PC-3 (cell line): ENCODE measurements at regions not wholly inside any gene's neighbourhood (a gene's known extent, or its start where the extent isn't known, plus 50 kb on each side); places are given as distances from the start of the nearest gene placed in this dataset.

ENCODE experiments used
- ATAC-seq: fragments of 200-7000 bp; cut with Tn5 transposase; 2 replicates; pipeline ENCODE4 v1.9.1; 2020; ENCODE audit warnings: mild to moderate bottlenecking, moderate library complexity
- BruUV-seq: library from RNA; stranded (reverse); fragments of 400-500 nt; replicated peaks from 2 replicates; lab custom pipeline; 2021; lab: Mats Ljungman, UMichigan
- CTCF ChIA-PET: fragments of 300-600 bp; sonication (Branson Sonifier 250); formaldehyde crosslinking; loops from one replicate; lab custom pipeline; 2022; ENCODE audit warnings: antibody characterized with exemption; lab: Charles Lee
- POLR2A ChIA-PET: fragments of 300-600 bp; sonication (Branson Sonifier 250); formaldehyde crosslinking; loops from one replicate; lab custom pipeline; 2022; ENCODE audit warnings: antibody characterized with exemption; ENCODE audit not compliant: unreplicated experiment; lab: Charles Lee
- DNase-seq: peaks from one replicate; pipeline ENCODE4 v3.0.0-alpha.2; 2015
- H2AFZ ChIP-seq: fragments of 300-600 bp; sonication (generic); 2 replicates; pipeline ENCODE4 v1.6.0; 2016; ENCODE audit warnings: antibody characterized with exemption, low read length
- H3F3A ChIP-seq: fragments of 300-600 bp; sonication (generic); one replicate; pipeline ENCODE4 v1.6.0; 2017; ENCODE audit warnings: antibody characterized with exemption, low read length, control low read depth, mild to moderate bottlenecking; ENCODE audit not compliant: unreplicated experiment
- H3K27ac ChIP-seq: fragments of 300-600 bp; sonication (generic); 2 replicates; pipeline ENCODE4 v1.5.1; 2016; ENCODE audit warnings: mild to moderate bottlenecking, low read length
- H3K27me3 ChIP-seq: fragments of 300-600 bp; sonication (generic); 2 replicates; pipeline ENCODE4 v1.6.1; 2016; ENCODE audit warnings: low read length, mixed read lengths
- H3K36me3 ChIP-seq: fragments of 300-600 bp; sonication (generic); 2 replicates; pipeline ENCODE4 v1.6.1; 2016; ENCODE audit warnings: low read depth, mixed run types, low read length, mixed read lengths
- H3K4me1 ChIP-seq: fragments of 300-600 bp; sonication (generic); 2 replicates; pipeline ENCODE4 v1.5.1; 2016; ENCODE audit warnings: low read length; ENCODE audit not compliant: insufficient read depth
- H3K4me2 ChIP-seq: fragments of 300-600 bp; sonication (generic); 2 replicates; pipeline ENCODE4 v1.6.0; 2016; ENCODE audit warnings: low read length
- H3K4me3 ChIP-seq: fragments of 300-600 bp; sonication (generic); 2 replicates; pipeline ENCODE4 v1.5.1; 2016; ENCODE audit warnings: mild to moderate bottlenecking, low read length, mixed read lengths
- H3K79me2 ChIP-seq: fragments of 300-600 bp; sonication (generic); 2 replicates; pipeline ENCODE4 v1.6.1; 2017; ENCODE audit warnings: low read length, mixed read lengths
- H3K9ac ChIP-seq: fragments of 300-600 bp; sonication (generic); 2 replicates; pipeline ENCODE4 v1.6.0; 2016; ENCODE audit warnings: mild to moderate bottlenecking, low read length
- H3K9me2 ChIP-seq: fragments of 300-600 bp; sonication (generic); replicated peaks from 2 replicates; pipeline ENCODE4 v1.6.1; 2016; ENCODE audit warnings: mixed run types, low read length, mixed read lengths
- H3K9me3 ChIP-seq: fragments of 300-600 bp; sonication (generic); 2 replicates; pipeline ENCODE4 v1.6.1; 2016; ENCODE audit warnings: low read length, mixed read lengths
- H4K20me1 ChIP-seq: fragments of 300-600 bp; sonication (generic); 2 replicates; pipeline ENCODE4 v1.6.1; 2016; ENCODE audit warnings: low read length, mixed read lengths
- CTCF ChIP-seq: fragments of 300-600 bp; sonication (generic); conservative IDR thresholded peaks from 2 replicates; pipeline ENCODE4 v1.5.1; 2017; ENCODE audit warnings: antibody characterized with exemption, low read depth, mild to moderate bottlenecking, low read length
- EZH2 ChIP-seq: fragments of 300-600 bp; sonication (generic); IDR thresholded peaks from one replicate; pipeline ENCODE4 v1.6.1; 2017; ENCODE audit warnings: antibody characterized with exemption, mild to moderate bottlenecking, low read length; ENCODE audit not compliant: unreplicated experiment
- EZH2phosphoT487 ChIP-seq: fragments of 300-600 bp; sonication (generic); IDR thresholded peaks from 2 replicates; pipeline ENCODE4 v1.6.1; 2018; ENCODE audit warnings: mild to moderate bottlenecking, antibody characterized with exemption, low read length, borderline replicate concordance
- intact Hi-C: fragments of 100-400 bp; cut with micrococcal nuclease; formaldehyde crosslinking; loops from 2 replicates; pipeline ENCODE4 v1.9.0; 2023

- H2AFZ ChIP-seq: peak overlapping the region; percentile 1; the same call in 1 of the 2 replicates
- no peak overlapping the region for H3K4me3 ChIP-seq
- TF ChIP-seq CTCF (no peak), EZH2 (no peak), EZH2phosphoT487 (no peak)
- H3K9ac ChIP-seq: no peak overlapping the region
- POLR2A ChIA-PET: no interaction called here
- CTCF ChIA-PET: no interaction called here
- DNase-seq: peak; percentile 14
- H4K20me1 ChIP-seq: no peaks in the 10 kb centered on the region
- H3K79me2 ChIP-seq: no peaks in the 10 kb centered on the region
- ATAC-seq: peak; percentile 35; the same call in 1 of the 2 replicates
- no peaks in the 10 kb centered on the region for H3K36me3 ChIP-seq
- BruUV-seq: no TSS peak
- H3K4me2 ChIP-seq: no peak overlapping the region
- 0 out of 2 replicates have a peak overlapping the region, but pooled peaks have one; percentile 11 for H3K27ac ChIP-seq
- no peaks in the 10 kb centered on the region for H3K27me3 ChIP-seq
- no peaks in the 10 kb centered on the region for H3K9me3 ChIP-seq
- H3K9me2 ChIP-seq: no peaks in the 10 kb centered on the region
- intact Hi-C loops: no loop called here
- peaks cover 12% of the 10 kb centered on the region for H3K4me1 ChIP-seq
- H3F3A ChIP-seq: no peaks in the 10 kb centered on the region
These were observed 319.7 kb downstream of the RAPGEF2 start for GRCh38 chr4:159422626-159423025.

GRCh38 chr4:159425737-159426305 lies 322.9 kb downstream of the RAPGEF2 start:
- Histone ChIP-seq H4K20me1 (no peaks in the 10 kb centered on the region), H3K79me2 (no peaks in the 10 kb centered on the region), H3K27ac (no peak overlapping the region), H2AFZ (no peak overlapping the region), H3F3A (no peaks in the 10 kb centered on the region), H3K9me2 (no peaks in the 10 kb centered on the region), H3K4me2 (no peak overlapping the region), H3K27me3 (no peaks in the 10 kb centered on the region), H3K9ac (no peak overlapping the region), H3K36me3 (no peaks in the 10 kb centered on the region), H3K4me3 (no peak overlapping the region), H3K4me1 (peaks cover 4% of the 10 kb centered on the region), H3K9me3 (no peaks in the 10 kb centered on the region)
- no peak for ATAC-seq
- DNase-seq: no peak
- CTCF ChIA-PET: no interaction called here
- intact Hi-C loops: no loop called here
- POLR2A ChIA-PET: no interaction called here
- TF ChIP-seq EZH2phosphoT487 (no peak), CTCF (no peak), EZH2 (no peak)
- BruUV-seq: no TSS peak

GRCh38 chr4:159428293-159428692 lies 325.4 kb downstream of the RAPGEF2 start:
- H3K79me2 ChIP-seq: no peaks in the 10 kb centered on the region
- no peak overlapping the region for H3K4me3 ChIP-seq
- no peaks in the 10 kb centered on the region for H3K4me1 ChIP-seq
- POLR2A ChIA-PET: no interaction called here
- no peaks in the 10 kb centered on the region for H3K9me3 ChIP-seq
- intact Hi-C loops: no loop called here
- no peaks in the 10 kb centered on the region for H3F3A ChIP-seq
- H3K27ac ChIP-seq: no peak overlapping the region
- no peaks in the 10 kb centered on the region for H3K27me3 ChIP-seq
- H2AFZ ChIP-seq: no peak overlapping the region
- H3K9ac ChIP-seq: no peak overlapping the region
- no TSS peak for BruUV-seq
- DNase-seq (no peak), ATAC-seq (no peak)
- no peaks in the 10 kb centered on the region for H4K20me1 ChIP-seq
- H3K36me3 ChIP-seq: no peaks in the 10 kb centered on the region
- CTCF ChIA-PET: no interaction called here
- no peak overlapping the region for H3K4me2 ChIP-seq
- H3K9me2 ChIP-seq: no peaks in the 10 kb centered on the region
- no peak for TF ChIP-seq CTCF
- no peak for TF ChIP-seq EZH2phosphoT487
- no peak for TF ChIP-seq EZH2
